Panc1 (cell line): ENCODE measurements at regions not wholly inside any gene's neighbourhood (a gene's known extent, or its start where the extent isn't known, plus 50 kb on each side); places are given as distances from the start of the nearest gene placed in this dataset.

Source experiments
- ATAC-seq: fragments of 200-7000 bp; cut with Tn5 transposase; 2 replicates; pipeline ENCODE4 v1.9.1; 2020; ENCODE audit warnings: mild to moderate bottlenecking, moderate library complexity
- BruUV-seq: library from RNA; stranded (reverse); fragments of 400-500 nt; replicated peaks from 2 replicates; lab custom pipeline; 2021; lab: Mats Ljungman, UMichigan
- CTCF ChIA-PET: fragments of 300-600 bp; sonication (Branson Sonifier 250); formaldehyde crosslinking; loops from one replicate; lab custom pipeline; 2022; ENCODE audit warnings: antibody characterized with exemption; lab: Charles Lee
- POLR2A ChIA-PET: fragments of 300-600 bp; sonication (Branson Sonifier 250); formaldehyde crosslinking; loops from one replicate; lab custom pipeline; 2022; ENCODE audit warnings: antibody characterized with exemption; lab: Charles Lee
- DNase-seq: peaks from one replicate; pipeline ENCODE4 v3.0.0-alpha.2; 2010; ENCODE audit warnings: low read depth, low spot score
- H3K27ac ChIP-seq: 2 replicates; pipeline ENCODE4 v1.5.1; 2011; ENCODE audit warnings: mild to moderate bottlenecking, low read length, inconsistent platforms
- H3K27me3 ChIP-seq: fragments of 200-500 bp; sonication (Bioruptor generic); 2 replicates; pipeline ENCODE4 v1.6.0; 2014; ENCODE audit warnings: low read length, inconsistent platforms; ENCODE audit not compliant: control insufficient read depth, insufficient read depth
- H3K36me3 ChIP-seq: fragments of 200-500 bp; sonication (Bioruptor generic); 2 replicates; pipeline ENCODE4 v1.5.1; 2014; ENCODE audit warnings: inconsistent platforms, mild to moderate bottlenecking, low read length, moderate library complexity; ENCODE audit not compliant: control insufficient read depth, insufficient read depth
- H3K4me1 ChIP-seq: 2 replicates; pipeline ENCODE4 v1.5.1; 2011; ENCODE audit warnings: inconsistent platforms, mild to moderate bottlenecking, low read length, moderate library complexity; ENCODE audit not compliant: control insufficient read depth, insufficient read depth
- H3K4me3 ChIP-seq, 2 experiments: 2 replicates each; pipeline ENCODE4 v1.5.1; 2011 to 2012; ENCODE audit warnings: low read depth in 2 of 2, low read length in 2 of 2, mild to moderate bottlenecking in 2 of 2, inconsistent platforms in 1 of 2, moderate library complexity in 1 of 2
- H3K9me3 ChIP-seq: fragments of 200-500 bp; sonication (Bioruptor generic); 2 replicates; pipeline ENCODE4 v1.5.1; 2014; ENCODE audit warnings: low read depth, mild to moderate bottlenecking, inconsistent platforms, low read length, moderate library complexity; ENCODE audit not compliant: control insufficient read depth, insufficient read depth
- CTCF ChIP-seq: fragments of 450-650 bp; IDR thresholded peaks from 2 replicates; pipeline ENCODE4 v1.5.1; 2017; ENCODE audit warnings: mild to moderate bottlenecking
- POLR2AphosphoS5 ChIP-seq: IDR thresholded peaks from 2 replicates; pipeline ENCODE4 v1.6.1; 2012; ENCODE audit warnings: mild to moderate bottlenecking, low read depth, low read length, moderate library complexity
- REST ChIP-seq, 2 experiments: IDR thresholded peaks; 2 replicates each; pipeline ENCODE4 v1.6.1; 2011 to 2012; ENCODE audit warnings: low read depth in 2 of 2, control low read depth in 1 of 2, low read length in 1 of 2, mild to moderate bottlenecking in 1 of 2, moderate library complexity in 1 of 2; ENCODE audit not compliant: insufficient read depth in 1 of 2
- SIN3A ChIP-seq: IDR thresholded peaks from 2 replicates; pipeline ENCODE4 v1.6.1; 2012; ENCODE audit warnings: low read depth, mild to moderate bottlenecking, low read length, moderate library complexity, borderline replicate concordance; ENCODE audit not compliant: insufficient read depth
- TCF7L2 ChIP-seq: IDR thresholded peaks from 2 replicates; pipeline ENCODE4 v1.6.1; 2011; ENCODE audit warnings: mild to moderate bottlenecking, low read depth, low read length, inconsistent platforms
- in situ Hi-C: cut with HindIII; loops from 2 replicates; pipeline ENCODE4 v1.10.0; 2016; ENCODE audit warnings: low sequenced_read_pairs, low pct_unique_long_range_greater_than_20kb
- intact Hi-C: fragments of 100-400 bp; cut with micrococcal nuclease; formaldehyde crosslinking; loops from one replicate; pipeline ENCODE4 v1.10.0; 2022; ENCODE audit not compliant: unreplicated experiment

GRCh38 chr4:24742335-24742734, 53.0 kb upstream of the SOD3 start:
- POLR2A ChIA-PET, result no interaction called here
- no peaks in the 10 kb centered on the region for H3K9me3 ChIP-seq
- no peak overlapping the region for H3K27ac ChIP-seq
- H3K36me3 ChIP-seq, result no peaks in the 10 kb centered on the region
- in situ Hi-C loops (no loop called here), intact Hi-C loops (no loop called here)
- ATAC-seq, result no peak
- H3K4me1 ChIP-seq, result no peaks in the 10 kb centered on the region
- TF ChIP-seq TCF7L2 (no peak), REST (IDR thresholded peaks at IDR 0.05; ENCODE audit: insufficient read depth in 1 of 2, low read depth in 2 of 2, low read length in 1 of 2) (no peak), POLR2AphosphoS5 (no peak), CTCF (no peak), SIN3A (no peak)
- no peaks in the 10 kb centered on the region for H3K27me3 ChIP-seq
- DNase-seq, result no peak
- CTCF ChIA-PET, result no interaction called here
- BruUV-seq, result no TSS peak
- H3K4me3 ChIP-seq, result no peak overlapping the region

- in situ Hi-C loops, result no loop called here
- CTCF ChIA-PET, result no interaction called here
- intact Hi-C loops, result no loop called here
Observed at GRCh38 chr4:24742773-24743172, 52.6 kb upstream of the SOD3 start.

More at GRCh38 chr4:24742773-24743172, 52.6 kb upstream of the SOD3 start:
- H3K27me3 ChIP-seq, result no peaks in the 10 kb centered on the region
- H3K4me3 ChIP-seq, result no peak overlapping the region
- no peak overlapping the region for H3K27ac ChIP-seq
- TF ChIP-seq TCF7L2 (no peak), REST (IDR thresholded peaks at IDR 0.05; ENCODE audit: insufficient read depth in 1 of 2, low read depth in 2 of 2, low read length in 1 of 2) (no peak), CTCF (no peak), SIN3A (no peak), POLR2AphosphoS5 (no peak)
- H3K9me3 ChIP-seq, result no peaks in the 10 kb centered on the region
- H3K4me1 ChIP-seq, result no peaks in the 10 kb centered on the region
- no peak for DNase-seq
- BruUV-seq, result no TSS peak
- no peaks in the 10 kb centered on the region for H3K36me3 ChIP-seq
- ATAC-seq, result no peak
- POLR2A ChIA-PET, result no interaction called here
